ENCODE measurements at regions not wholly inside any gene's neighbourhood (a gene's known extent, or its start where the extent isn't known, plus 50 kb on each side); places are given as distances from the start of the nearest gene placed in this dataset.

DNA sequence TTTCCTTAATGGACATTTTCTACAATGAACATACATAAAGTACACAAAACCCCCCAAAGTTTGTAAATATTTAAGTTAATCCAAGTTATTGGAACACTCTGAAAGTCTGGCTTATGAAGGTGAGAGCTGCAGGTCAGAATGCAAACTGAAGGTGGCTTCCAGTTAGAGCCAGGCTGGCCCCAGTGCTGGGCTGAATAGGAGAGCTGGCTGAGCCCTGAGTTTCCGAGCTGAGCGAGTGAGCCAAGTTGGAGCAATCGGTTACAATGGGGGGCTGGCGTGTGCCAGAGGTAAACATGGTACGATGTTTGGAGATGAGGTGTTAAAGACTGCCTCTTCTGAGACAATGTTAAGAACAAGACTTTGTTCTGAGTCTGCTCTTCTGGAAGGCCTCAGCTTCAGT, 230.8 kb upstream of the MCTP2 start:
- no peak for TF ChIP-seq POLR2AphosphoS5 (IDR thresholded peaks at IDR 0.05; ENCODE audit: borderline replicate concordance, low read depth, low read length)
- TF ChIP-seq EZH2 (IDR thresholded peaks at IDR 0.05): no peak
- TF ChIP-seq FOXP2 (optimal IDR thresholded peaks at IDR 0.05; ENCODE audit: control extremely low read depth, extremely low read length, insufficient read depth): no peak

Measured in SK-N-MC (cell line).